Neuronal stem cell (in vitro differentiated cells): ENCODE measurements at regions not wholly inside any gene's neighbourhood (a gene's known extent, or its start where the extent isn't known, plus 50 kb on each side); places are given as distances from the start of the nearest gene placed in this dataset.

Experiments used
- DNase-seq: peaks from one replicate; pipeline ENCODE4 v3.0.0-alpha.2; 2013; ENCODE audit warnings: low spot score
- H2AFZ ChIP-seq: one replicate; pipeline ENCODE4 v1.6.1; 2013; ENCODE audit warnings: mild to moderate bottlenecking, low read length, inconsistent platforms
- H2AK5ac ChIP-seq: 2 replicates; pipeline ENCODE4 v1.6.1; 2013; ENCODE audit warnings: low read depth, mild to moderate bottlenecking, inconsistent platforms, low read length, moderate library complexity, mixed read lengths
- H2BK120ac ChIP-seq: 2 replicates; pipeline ENCODE4 v1.6.1; 2013; ENCODE audit warnings: low read depth, mild to moderate bottlenecking, inconsistent platforms, low read length, moderate library complexity, mixed read lengths
- H2BK12ac ChIP-seq: one replicate; pipeline ENCODE4 v1.6.1; 2013; ENCODE audit warnings: low read length, inconsistent platforms
- H2BK15ac ChIP-seq: 2 replicates; pipeline ENCODE4 v1.6.1; 2013; ENCODE audit warnings: mild to moderate bottlenecking, low read length, inconsistent platforms, mixed read lengths
- H2BK5ac ChIP-seq: one replicate; pipeline ENCODE4 v1.6.1; 2013; ENCODE audit warnings: inconsistent platforms, mild to moderate bottlenecking, low read length, moderate library complexity
- H3K14ac ChIP-seq: one replicate; pipeline ENCODE4 v1.6.1; 2013; ENCODE audit warnings: low read length, inconsistent platforms
- H3K18ac ChIP-seq: 2 replicates; pipeline ENCODE4 v1.6.1; 2013; ENCODE audit warnings: low read length, inconsistent platforms
- H3K23ac ChIP-seq: 2 replicates; pipeline ENCODE4 v1.6.1; 2013; ENCODE audit warnings: low read depth, mild to moderate bottlenecking, mixed read lengths, low read length, inconsistent platforms; ENCODE audit not compliant: poor library complexity
- H3K27ac ChIP-seq: replicated peaks from 3 replicates; pipeline ENCODE4 v1.5.1; 2013; ENCODE audit warnings: low read length, inconsistent platforms
- H3K27me3 ChIP-seq, 3 experiments: 2 replicates each; pipeline ENCODE4 v1.6.1; 2013; ENCODE audit warnings: low read length in 3 of 3, mild to moderate bottlenecking in 2 of 3, inconsistent platforms in 1 of 3, low read depth in 1 of 3, mixed read lengths in 1 of 3, moderate library complexity in 1 of 3; ENCODE audit not compliant: control insufficient read depth in 3 of 3, insufficient read depth in 3 of 3
- H3K36me3 ChIP-seq, 2 donors: replicated peaks in 1 of 2; 2 replicates each; pipeline ENCODE4 v1.6.1; 2013; ENCODE audit warnings: low read length in 2 of 2; ENCODE audit not compliant: control insufficient read depth in 2 of 2, insufficient read depth in 2 of 2
- H3K4ac ChIP-seq: 2 replicates; pipeline ENCODE4 v1.6.1; 2013; ENCODE audit warnings: inconsistent platforms, mild to moderate bottlenecking, low read length, moderate library complexity
- H3K4me1 ChIP-seq, 2 donors: 1 replicate in 1 of 2; 2 replicates in 1 of 2; pipeline ENCODE4 v1.6.1; 2013; ENCODE audit warnings: low read length in 2 of 2, low read depth in 1 of 2; ENCODE audit not compliant: control insufficient read depth in 2 of 2, insufficient read depth in 1 of 2
- H3K4me2 ChIP-seq: one replicate; pipeline ENCODE4 v1.6.1; 2013; ENCODE audit warnings: mild to moderate bottlenecking, low read length, inconsistent platforms; ENCODE audit not compliant: insufficient read depth, poor library complexity, severe bottlenecking
- H3K4me3 ChIP-seq, 2 donors: 2 replicates each; pipeline ENCODE4 v1.5.1; 2013; ENCODE audit warnings: low read length in 2 of 2, mild to moderate bottlenecking in 2 of 2, inconsistent platforms in 1 of 2, moderate library complexity in 1 of 2
- H3K79me1 ChIP-seq: one replicate; pipeline ENCODE4 v1.6.1; 2013; ENCODE audit warnings: low read depth, mild to moderate bottlenecking, inconsistent platforms, low read length, moderate library complexity
- H3K9ac ChIP-seq: one replicate; pipeline ENCODE4 v1.6.1; 2013; ENCODE audit warnings: mild to moderate bottlenecking, low read depth, low read length, inconsistent platforms; ENCODE audit not compliant: poor library complexity
- H3K9me3 ChIP-seq, 2 donors: replicated peaks in 1 of 2; 2 replicates each; pipeline versions ENCODE3 to v1.6.1; 2013; ENCODE audit warnings: low read length in 2 of 2, mild to moderate bottlenecking in 2 of 2, inconsistent platforms in 1 of 2, low read depth in 1 of 2, mixed read lengths in 1 of 2, moderate library complexity in 1 of 2; ENCODE audit not compliant: control insufficient read depth in 2 of 2, insufficient read depth in 1 of 2
- H4K8ac ChIP-seq: one replicate; pipeline ENCODE4 v1.6.1; 2013; ENCODE audit warnings: low read depth, mild to moderate bottlenecking, inconsistent platforms, low read length, moderate library complexity
- H4K91ac ChIP-seq: one replicate; pipeline ENCODE4 v1.6.1; 2013; ENCODE audit warnings: low read length, low read depth, mild to moderate bottlenecking, inconsistent platforms; ENCODE audit not compliant: poor library complexity
- WGBS, 2 donors: extraction: QIAGEN DNeasy Blood & Tissue Kit; methylation state at CpG; one replicate each; pipeline ENCODE4 v1.1.7; 2013; ENCODE audit warnings: missing lambda C conversion rate in 2 of 2, mixed read lengths in 1 of 2; ENCODE audit not compliant: insufficient read length in 2 of 2, insufficient replicate concordance in 1 of 2; ENCODE audit errors: extremely low coverage in 2 of 2; 5-methylcytosine and 5-hydroxymethylcytosine counted together

GRCh38 chr13:66200555-66200954 is 1029.6 kb downstream of the PCDH9 start:
- Histone ChIP-seq H2AFZ (peak overlapping the region; percentile 42), H3K18ac (no peak overlapping the region), H3K4me1 (no peaks in the 10 kb centered on the region), H3K4ac (no peak overlapping the region), H3K27ac (no peak overlapping the region), H3K79me1 (no peaks in the 10 kb centered on the region), H3K9me3 (peaks cover 0 to 5% of the 10 kb centered on the region in 2 donors), H3K4me3 (no peak overlapping the region), H2BK12ac (no peak overlapping the region), H4K8ac (no peak overlapping the region), H3K23ac (no peak overlapping the region), H2AK5ac (no peak overlapping the region), H3K27me3 (no peaks in the 10 kb centered on the region), H2BK15ac (no peak overlapping the region), H2BK120ac (no peak overlapping the region), H3K4me2 (no peak overlapping the region), H3K9ac (no peak overlapping the region), H2BK5ac (no peak overlapping the region), H4K91ac (no peak overlapping the region), H3K14ac (no peak overlapping the region), H3K36me3 (no peaks in the 10 kb centered on the region)
- no peak for DNase-seq

GRCh38 chr13:66195238-66195637 is 1034.9 kb downstream of the PCDH9 start:
- Histone ChIP-seq H3K14ac (no peak overlapping the region), H2BK5ac (no peak overlapping the region)

GRCh38 chr13:66189986-66190385 is 1040.2 kb downstream of the PCDH9 start:
- Histone ChIP-seq H2BK120ac (no peak overlapping the region), H3K4me3 (no peak overlapping the region), H3K9ac (no peak overlapping the region), H2AK5ac (no peak overlapping the region), H2BK5ac (no peak overlapping the region), H3K4ac (no peak overlapping the region), H3K4me2 (no peak overlapping the region), H3K14ac (no peak overlapping the region), H4K91ac (no peak overlapping the region), H3K79me1 (no peaks in the 10 kb centered on the region), H4K8ac (no peak overlapping the region), H3K27me3 (no peaks in the 10 kb centered on the region), H2BK12ac (no peak overlapping the region), H3K23ac (no peak overlapping the region), H3K9me3 (no peaks in the 10 kb centered on the region), H2AFZ (no peak overlapping the region), H2BK15ac (no peak overlapping the region), H3K4me1 (no peaks in the 10 kb centered on the region), H3K18ac (no peak overlapping the region), H3K36me3 (no peaks in the 10 kb centered on the region), H3K27ac (no peak overlapping the region)
- WGBS, 2 donors: no CpG with 5 or more reads among the region's 1 CpG
- no peak for DNase-seq

More at GRCh38 chr13:66195238-66195637, 1034.9 kb downstream of the PCDH9 start:
- H2BK120ac ChIP-seq: no peak overlapping the region
- no peak overlapping the region for H2BK15ac ChIP-seq
- no peak overlapping the region for H2AK5ac ChIP-seq
- H3K27ac ChIP-seq: no peak overlapping the region
- peaks cover 0 to 5% of the 10 kb centered on the region in 2 donors for H3K9me3 ChIP-seq
- H3K4ac ChIP-seq: no peak overlapping the region
- WGBS, 2 donors: no CpG with 5 or more reads among the region's 1 CpG
- no peak overlapping the region for H2AFZ ChIP-seq
- no peaks in the 10 kb centered on the region for H3K4me1 ChIP-seq
- H3K23ac ChIP-seq: no peak overlapping the region
- no peaks in the 10 kb centered on the region for H3K79me1 ChIP-seq
- no peak for DNase-seq
- no peak overlapping the region for H3K4me3 ChIP-seq
- H4K91ac ChIP-seq: no peak overlapping the region
- H3K27me3 ChIP-seq: no peaks in the 10 kb centered on the region
- no peaks in the 10 kb centered on the region for H3K36me3 ChIP-seq
- no peak overlapping the region for H3K18ac ChIP-seq
- no peak overlapping the region for H3K9ac ChIP-seq
- H2BK12ac ChIP-seq: no peak overlapping the region
- H3K4me2 ChIP-seq: no peak overlapping the region
- no peak overlapping the region for H4K8ac ChIP-seq

GRCh38 chr13:66180836-66181235 is 1049.3 kb downstream of the PCDH9 start:
- H3K9ac ChIP-seq: no peak overlapping the region
- WGBS, 2 donors: no CpG with 5 or more reads among the region's 2 CpGs

More at GRCh38 chr13:66180836-66181235, 1049.3 kb downstream of the PCDH9 start:
- H3K4me2 ChIP-seq: no peak overlapping the region
- no peak overlapping the region for H3K4me3 ChIP-seq
- H2BK12ac ChIP-seq: no peak overlapping the region
- H3K23ac ChIP-seq: no peak overlapping the region
- DNase-seq: no peak
- H2AK5ac ChIP-seq: no peak overlapping the region
- H3K36me3 ChIP-seq: no peaks in the 10 kb centered on the region
- H2BK120ac ChIP-seq: no peak overlapping the region
- H3K79me1 ChIP-seq: no peaks in the 10 kb centered on the region
- no peak overlapping the region for H3K14ac ChIP-seq
- H4K8ac ChIP-seq: no peak overlapping the region
- H2BK15ac ChIP-seq: no peak overlapping the region
- no peaks in the 10 kb centered on the region for H3K27me3 ChIP-seq
- H3K4me1 ChIP-seq: no peaks in the 10 kb centered on the region
- no peak overlapping the region for H4K91ac ChIP-seq
- H3K27ac ChIP-seq: no peak overlapping the region
- no peaks in the 10 kb centered on the region for H3K9me3 ChIP-seq
- H2BK5ac ChIP-seq: no peak overlapping the region
- no peak overlapping the region for H2AFZ ChIP-seq
- H3K4ac ChIP-seq: no peak overlapping the region
- no peak overlapping the region for H3K18ac ChIP-seq
